HG02973 (cell line): ENCODE measurements at regions not wholly inside any gene's neighbourhood (a gene's known extent, or its start where the extent isn't known, plus 50 kb on each side); places are given as distances from the start of the nearest gene placed in this dataset.
"Not testable (repeated sequence)": the region's sequence is repeated elsewhere in the genome, so short reads cannot be mapped to it uniquely, and the experiment has no call there.

ENCODE experiments used
- ATAC-seq: cut with Tn5 transposase; IDR thresholded peaks from one replicate; pipeline ENCODE4 v1.9.1; 2021; ENCODE audit warnings: moderate library complexity; ENCODE audit not compliant: unreplicated experiment

- no peak for ATAC-seq
Observed at GRCh38 chr3:78285032-78285728, 1245.3 kb downstream of the ROBO2 start.

GRCh38 chr3:78287085-78287484 is 1247.2 kb downstream of the ROBO2 start:
- no peak for ATAC-seq

GRCh38 chr3:78293284-78293683 is 1253.4 kb downstream of the ROBO2 start:
- ATAC-seq: no peak

GRCh38 chr3:78304115-78304514 is 1264.2 kb downstream of the ROBO2 start:
- ATAC-seq: no peak

- no peak for ATAC-seq
Observed at GRCh38 chr3:78312851-78313250, 1273.0 kb downstream of the ROBO2 start.

GRCh38 chr3:78313332-78313731 is 1273.4 kb downstream of the ROBO2 start:
- ATAC-seq: no peak

GRCh38 chr3:78314327-78314726 is 1274.4 kb downstream of the ROBO2 start:
- no peak for ATAC-seq

GRCh38 chr3:78317774-78318173 is 1277.9 kb downstream of the ROBO2 start:
- ATAC-seq: no peak

- ATAC-seq: no peak
Observed at GRCh38 chr3:78322780-78323179, 1282.9 kb downstream of the ROBO2 start.

GRCh38 chr3:78337801-78338211 is 1297.9 kb downstream of the ROBO2 start:
- no peak for ATAC-seq

- ATAC-seq: no peak
Observed at GRCh38 chr3:78338405-78338804, 1298.5 kb downstream of the ROBO2 start.

- ATAC-seq: no peak
Observed at GRCh38 chr3:78343221-78343620, 1303.3 kb downstream of the ROBO2 start.

- not testable (repeated sequence) for ATAC-seq
Observed at GRCh38 chr3:78344267-78344666, 1304.4 kb downstream of the ROBO2 start.

GRCh38 chr3:78344918-78345317 is 1305.0 kb downstream of the ROBO2 start:
- ATAC-seq: no peak

- ATAC-seq: no peak
Observed at GRCh38 chr3:78347176-78347575, 1307.3 kb downstream of the ROBO2 start.

- no peak for ATAC-seq
Observed at GRCh38 chr3:78348664-78349063, 1308.8 kb downstream of the ROBO2 start.

GRCh38 chr3:78349571-78349970 is 1309.7 kb downstream of the ROBO2 start:
- no peak for ATAC-seq

GRCh38 chr3:78351334-78351733 is 1311.4 kb downstream of the ROBO2 start:
- no peak for ATAC-seq

- no peak for ATAC-seq
Observed at GRCh38 chr3:78353231-78353630, 1313.3 kb downstream of the ROBO2 start.

- ATAC-seq: no peak
Observed at GRCh38 chr3:78360849-78361248, 1321.0 kb downstream of the ROBO2 start.

GRCh38 chr3:78368636-78369345 is 1328.9 kb downstream of the ROBO2 start:
- no peak for ATAC-seq

GRCh38 chr3:78390221-78390620 is 1350.3 kb downstream of the ROBO2 start:
- no peak for ATAC-seq

GRCh38 chr3:78398401-78398800 is 1358.5 kb downstream of the ROBO2 start:
- no peak for ATAC-seq
